CD4-positive, CD25-positive, alpha-beta regulatory T cell (primary cell): ENCODE measurements at regions not wholly inside any gene's neighbourhood (a gene's known extent, or its start where the extent isn't known, plus 50 kb on each side); places are given as distances from the start of the nearest gene placed in this dataset.
A peak's percentile ranks its signal among the peaks of the same experiment; 100 is the strongest.

ENCODE experiments used
- ATAC-seq, 2 donors: fragments of 150-1000 bp; cut with Tn5 transposase; one replicate each; pipeline ENCODE4 v1.10.0; 2021; ENCODE audit warnings: low read depth in 2 of 2, moderate number of reproducible peaks in 2 of 2, moderate library complexity in 1 of 2
- DNase-seq, 3 donors: peaks; one replicate each; pipeline versions ENCODE4 v3.0.0 to v3.0.0-alpha.2; 2012 to 2022; ENCODE audit warnings: mixed read lengths in 1 of 3
- H3K27ac ChIP-seq: one replicate; pipeline ENCODE4 v1.7.0; 2013; ENCODE audit warnings: mild to moderate bottlenecking, low read length; ENCODE audit not compliant: insufficient read depth, poor library complexity, severe bottlenecking
- H3K27me3 ChIP-seq: one replicate; pipeline ENCODE4 v1.7.0; 2013; ENCODE audit warnings: low read length; ENCODE audit not compliant: control insufficient read depth, insufficient read depth
- H3K36me3 ChIP-seq: one replicate; pipeline ENCODE4 v1.7.0; 2013; ENCODE audit warnings: mild to moderate bottlenecking, low read length, moderate library complexity; ENCODE audit not compliant: control insufficient read depth, insufficient read depth
- H3K4me1 ChIP-seq: 2 replicates; pipeline ENCODE4 v1.7.0; 2013; ENCODE audit warnings: mild to moderate bottlenecking, low read length; ENCODE audit not compliant: insufficient read depth, control insufficient read depth, poor library complexity, severe bottlenecking
- H3K4me3 ChIP-seq: one replicate; pipeline ENCODE4 v1.7.0; 2013; ENCODE audit warnings: low read depth, mild to moderate bottlenecking, low read length, moderate library complexity
- H3K9me3 ChIP-seq, 2 experiments: 1 replicate in 1 of 2; 2 replicates in 1 of 2; pipeline ENCODE4 v1.7.0; 2013; ENCODE audit warnings: low read length in 2 of 2, mild to moderate bottlenecking in 1 of 2, moderate library complexity in 1 of 2; ENCODE audit not compliant: control insufficient read depth in 2 of 2
- H3K27ac Mint-ChIP-seq, 3 donors: one replicate each; pipeline ENCODE4 v1.8.0; 2020 to 2022; ENCODE audit warnings: mild to moderate bottlenecking in 3 of 3, mixed read lengths in 3 of 3, moderate library complexity in 2 of 3
- H3K27me3 Mint-ChIP-seq: one replicate; pipeline ENCODE4 v1.8.0; 2022; ENCODE audit warnings: mild to moderate bottlenecking, mixed read lengths
- H3K36me3 Mint-ChIP-seq: one replicate; pipeline ENCODE4 v1.8.0; 2020; ENCODE audit warnings: mixed read lengths
- H3K4me1 Mint-ChIP-seq, 4 donors: one replicate each; pipeline ENCODE4 v1.8.0; 2020 to 2022; ENCODE audit warnings: mixed read lengths in 4 of 4, mild to moderate bottlenecking in 1 of 4
- H3K4me3 Mint-ChIP-seq, 4 donors: one replicate each; pipeline ENCODE4 v1.8.0; 2020 to 2022; ENCODE audit warnings: mild to moderate bottlenecking in 4 of 4, mixed read lengths in 4 of 4, moderate library complexity in 3 of 4
- H3K9me3 Mint-ChIP-seq, 7 donors: one replicate each; pipeline ENCODE4 v1.8.0; 2020 to 2022; ENCODE audit warnings: mixed read lengths in 7 of 7, mild to moderate bottlenecking in 3 of 7, moderate library complexity in 2 of 7

DNA sequence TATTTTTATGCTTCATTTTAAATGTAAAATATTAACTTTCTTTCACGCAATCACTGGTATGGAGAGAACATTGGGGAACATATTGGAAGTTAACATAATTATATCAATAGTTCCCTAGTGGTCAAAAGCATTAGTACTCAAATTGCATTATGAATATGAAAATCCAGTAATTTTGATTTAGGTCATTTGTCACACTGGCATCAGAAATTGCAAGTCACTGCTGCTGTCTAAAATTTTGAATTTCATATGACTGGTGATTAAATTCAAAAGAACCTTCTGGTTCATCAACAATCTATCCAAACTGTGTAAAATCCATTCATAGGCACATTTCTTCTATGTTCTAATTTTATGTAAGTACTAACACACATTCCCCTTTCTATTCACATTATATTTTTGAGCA, 2235.7 kb upstream of the PCDH20 start:
- H3K4me1 Mint-ChIP-seq: no peaks in the 10 kb centered on the region

DNA sequence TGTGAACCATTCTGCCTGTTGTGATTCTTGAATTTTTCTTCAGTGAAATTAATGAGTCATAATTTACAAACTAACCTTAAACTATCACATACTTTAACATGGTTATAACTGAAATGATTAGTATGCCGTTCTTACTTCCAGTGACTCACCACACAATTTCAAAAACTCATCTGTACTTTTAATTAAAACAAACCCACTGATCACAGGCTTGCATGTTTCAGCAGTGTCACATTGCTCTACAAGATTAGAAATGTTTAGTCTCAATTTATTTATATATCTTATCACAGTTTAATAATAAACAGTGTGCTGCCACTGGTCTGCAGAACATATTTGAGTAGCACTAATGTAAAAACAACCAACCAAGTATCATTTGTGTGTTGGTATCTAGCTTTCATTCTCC, 2227.9 kb upstream of the PCDH20 start:
- H3K27ac Mint-ChIP-seq: no peak overlapping the region
- Histone ChIP-seq H3K4me1 (no peaks in the 10 kb centered on the region), H3K9me3 (peaks cover 3 to 4% of the 10 kb centered on the region in 2 experiments), H3K36me3 (no peaks in the 10 kb centered on the region), H3K27me3 (no peaks in the 10 kb centered on the region), H3K4me3 (no peak overlapping the region), H3K27ac (no peak overlapping the region)
- H3K4me3 Mint-ChIP-seq: no peak overlapping the region
- ATAC-seq (no peak), DNase-seq (no peak)
- H3K9me3 Mint-ChIP-seq: peaks cover 0 to 3% (median 0%) of the 10 kb centered on the region in 7 donors
- no peaks in the 10 kb centered on the region for H3K4me1 Mint-ChIP-seq
- H3K27me3 Mint-ChIP-seq: no peaks in the 10 kb centered on the region
- no peaks in the 10 kb centered on the region for H3K36me3 Mint-ChIP-seq

More for the DNA sequence above, 2235.7 kb upstream of the PCDH20 start:
- Mint-ChIP-seq H3K36me3 (no peaks in the 10 kb centered on the region), H3K9me3 (peaks cover 0 to 27% (median 6%) of the 10 kb centered on the region in 7 donors), H3K4me3 (no peak overlapping the region), H3K27ac (no peak overlapping the region), H3K27me3 (no peaks in the 10 kb centered on the region)
- ATAC-seq: no peak
- no peak overlapping the region for H3K27ac ChIP-seq
- no peak for DNase-seq
- H3K9me3 ChIP-seq: peaks cover 2 to 11% of the 10 kb centered on the region in 2 experiments
- no peaks in the 10 kb centered on the region for H3K4me1 ChIP-seq
- no peaks in the 10 kb centered on the region for H3K27me3 ChIP-seq
- H3K4me3 ChIP-seq: no peak overlapping the region
- H3K36me3 ChIP-seq: no peaks in the 10 kb centered on the region

DNA sequence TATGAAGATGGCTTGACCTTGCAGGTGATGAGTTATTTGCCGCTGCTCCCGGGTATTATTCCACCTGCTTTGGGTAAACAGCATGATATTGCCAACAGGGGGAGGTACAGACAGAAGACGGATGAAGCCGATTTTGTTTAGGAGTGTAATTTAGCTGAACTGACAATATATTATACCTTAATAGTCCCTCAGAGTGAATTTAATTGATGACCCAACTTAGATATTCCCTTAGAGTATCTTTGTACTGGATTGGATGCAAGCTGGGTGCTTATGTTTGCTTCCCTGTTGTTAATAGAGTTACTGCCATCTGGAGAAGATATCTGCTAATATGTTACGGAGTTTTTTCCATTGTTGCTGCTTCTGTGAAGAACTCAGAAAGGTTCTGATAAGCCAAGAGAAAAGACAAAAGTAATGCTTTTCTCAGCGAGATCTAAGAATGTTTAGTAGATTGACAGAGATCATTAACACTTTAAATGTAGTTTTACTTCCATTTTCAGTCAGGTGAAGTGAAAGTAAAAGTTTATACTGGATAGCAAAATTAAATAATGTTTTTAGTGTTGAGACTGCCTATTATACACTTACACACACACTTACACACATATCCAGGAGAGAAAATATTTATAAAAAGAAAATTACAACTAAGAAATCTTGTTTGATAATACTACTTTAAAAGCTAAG, 2220.8 kb upstream of the PCDH20 start:
- no peak overlapping the region for H3K27ac Mint-ChIP-seq
- H3K4me1 Mint-ChIP-seq: no peaks in the 10 kb centered on the region
- no peak overlapping the region for H3K27ac ChIP-seq

GRCh38 chr13:63632321-63632720, 2216.7 kb upstream of the PCDH20 start:
- Histone ChIP-seq H3K9me3 (peaks cover 0 to 8% of the 10 kb centered on the region in 2 experiments), H3K36me3 (no peaks in the 10 kb centered on the region), H3K27ac (no peak overlapping the region), H3K27me3 (no peaks in the 10 kb centered on the region), H3K4me3 (no peak overlapping the region), H3K4me1 (no peaks in the 10 kb centered on the region)
- H3K4me3 Mint-ChIP-seq: no peak overlapping the region
- H3K27ac Mint-ChIP-seq: no peak overlapping the region
- DNase-seq (no peak), ATAC-seq (no peak)
- peaks cover 3 to 26% (median 8%) of the 10 kb centered on the region in 7 donors for H3K9me3 Mint-ChIP-seq
- H3K4me1 Mint-ChIP-seq: no peaks in the 10 kb centered on the region
- H3K27me3 Mint-ChIP-seq: no peaks in the 10 kb centered on the region
- H3K36me3 Mint-ChIP-seq: no peaks in the 10 kb centered on the region

More for the DNA sequence above, 2220.8 kb upstream of the PCDH20 start:
- DNase-seq (no peak), ATAC-seq (no peak)
- H3K27me3 Mint-ChIP-seq: no peaks in the 10 kb centered on the region
- H3K9me3 ChIP-seq: peaks cover 0 to 8% of the 10 kb centered on the region in 2 experiments
- no peaks in the 10 kb centered on the region for H3K36me3 ChIP-seq
- H3K9me3 Mint-ChIP-seq: peaks cover 2 to 17% (median 5%) of the 10 kb centered on the region in 7 donors
- no peaks in the 10 kb centered on the region for H3K36me3 Mint-ChIP-seq
- peak overlapping the region in 2 of 4 donors; percentile 1 to 3 for H3K4me3 Mint-ChIP-seq
- no peaks in the 10 kb centered on the region for H3K27me3 ChIP-seq
- H3K4me3 ChIP-seq: peak overlapping the region; percentile 13
- H3K4me1 ChIP-seq: no peaks in the 10 kb centered on the region

DNA sequence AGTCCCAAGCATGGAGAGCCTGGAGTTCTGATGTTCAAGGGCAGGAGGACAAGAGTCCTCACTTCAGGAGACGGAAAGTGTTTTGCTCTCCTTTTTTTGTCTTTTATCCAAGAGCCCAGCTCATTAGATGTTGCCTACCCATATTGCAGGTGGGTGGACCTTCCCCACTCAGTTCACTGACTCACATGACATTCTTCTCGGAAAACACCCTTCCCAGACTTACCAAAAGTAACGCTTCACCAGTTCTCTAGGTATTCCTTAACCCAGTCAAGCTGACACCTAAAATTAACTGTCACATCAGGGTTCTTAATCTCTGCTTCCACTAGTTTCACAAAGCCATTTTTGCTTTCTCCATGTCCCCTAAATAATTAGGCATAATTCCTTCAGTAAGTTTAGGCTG, 2215.4 kb upstream of the PCDH20 start:
- Mint-ChIP-seq H3K9me3 (peaks cover 6 to 31% (median 8%) of the 10 kb centered on the region in 7 donors), H3K27me3 (no peaks in the 10 kb centered on the region), H3K4me1 (no peaks in the 10 kb centered on the region), H3K27ac (no peak overlapping the region), H3K36me3 (no peaks in the 10 kb centered on the region), H3K4me3 (no peak overlapping the region)
- H3K4me3 ChIP-seq: no peak overlapping the region
- no peak for ATAC-seq
- H3K36me3 ChIP-seq: no peaks in the 10 kb centered on the region
- no peaks in the 10 kb centered on the region for H3K4me1 ChIP-seq
- no peak for DNase-seq
- H3K9me3 ChIP-seq: peaks cover 0 to 8% of the 10 kb centered on the region in 2 experiments
- no peaks in the 10 kb centered on the region for H3K27me3 ChIP-seq
- H3K27ac ChIP-seq: no peak overlapping the region

- Histone ChIP-seq H3K27ac (no peak overlapping the region), H3K4me3 (no peak overlapping the region), H3K9me3 (peaks cover 2 to 8% of the 10 kb centered on the region in 2 experiments), H3K36me3 (no peaks in the 10 kb centered on the region), H3K4me1 (no peaks in the 10 kb centered on the region), H3K27me3 (no peaks in the 10 kb centered on the region)
- H3K4me1 Mint-ChIP-seq: no peaks in the 10 kb centered on the region
- DNase-seq (no peak), ATAC-seq (no peak)
- H3K4me3 Mint-ChIP-seq: no peak overlapping the region
- peaks cover 5 to 31% (median 7%) of the 10 kb centered on the region in 7 donors for H3K9me3 Mint-ChIP-seq
- H3K27ac Mint-ChIP-seq: no peak overlapping the region
- H3K36me3 Mint-ChIP-seq: no peaks in the 10 kb centered on the region
- H3K27me3 Mint-ChIP-seq: no peaks in the 10 kb centered on the region
Measured at GRCh38 chr13:63629591-63629990, 2213.9 kb upstream of the PCDH20 start.

GRCh38 chr13:63628310-63628709, 2212.7 kb upstream of the PCDH20 start:
- Mint-ChIP-seq H3K4me3 (peak overlapping the region in 1 of 4 donors; percentile 81), H3K27me3 (no peaks in the 10 kb centered on the region), H3K27ac (no peak overlapping the region), H3K36me3 (no peaks in the 10 kb centered on the region), H3K9me3 (peaks cover 5 to 30% (median 8%) of the 10 kb centered on the region in 7 donors), H3K4me1 (no peaks in the 10 kb centered on the region)
- H3K4me1 ChIP-seq: no peaks in the 10 kb centered on the region
- no peaks in the 10 kb centered on the region for H3K36me3 ChIP-seq
- no peak for DNase-seq
- ATAC-seq: no peak
- H3K9me3 ChIP-seq: peaks cover 2 to 8% of the 10 kb centered on the region in 2 experiments
- no peak overlapping the region for H3K27ac ChIP-seq
- no peak overlapping the region for H3K4me3 ChIP-seq
- H3K27me3 ChIP-seq: no peaks in the 10 kb centered on the region

GRCh38 chr13:63625869-63626268, 2210.2 kb upstream of the PCDH20 start:
- Mint-ChIP-seq H3K4me1 (no peaks in the 10 kb centered on the region), H3K27me3 (no peaks in the 10 kb centered on the region), H3K9me3 (peaks cover 5 to 30% (median 8%) of the 10 kb centered on the region in 7 donors), H3K36me3 (no peaks in the 10 kb centered on the region), H3K27ac (no peak overlapping the region), H3K4me3 (no peak overlapping the region)
- Histone ChIP-seq H3K27me3 (no peaks in the 10 kb centered on the region), H3K9me3 (peaks cover 0 to 2% of the 10 kb centered on the region in 2 experiments), H3K4me3 (no peak overlapping the region), H3K27ac (no peak overlapping the region), H3K36me3 (no peaks in the 10 kb centered on the region), H3K4me1 (no peaks in the 10 kb centered on the region)
- no peak for ATAC-seq
- DNase-seq: no peak
